ENCODE measurements at regions not wholly inside any gene's neighbourhood (a gene's known extent, or its start where the extent isn't known, plus 50 kb on each side); places are given as distances from the start of the nearest gene placed in this dataset.

GRCh38 chr6:78701407-78701806 is 165.9 kb upstream of the IRAK1BP1 start:
- TF ChIP-seq CTCF (IDR thresholded peaks at IDR 0.05) (no peak), POLR2AphosphoS5 (IDR thresholded peaks at IDR 0.05; ENCODE audit: low read depth, low read length) (no peak), REST (IDR thresholded peaks at IDR 0.05; ENCODE audit: insufficient read depth in 1 of 2, low read depth in 2 of 2, low read length in 1 of 2) (no peak)

Measured in Panc1 (cell line).